Activated naive CD8-positive, alpha-beta T cell treated with anti-CD3 and anti-CD28 coated beads for 36 hours (primary cell): ENCODE measurements at regions not wholly inside any gene's neighbourhood (a gene's known extent, or its start where the extent isn't known, plus 50 kb on each side); places are given as distances from the start of the nearest gene placed in this dataset.
"Not testable (repeated sequence)": the region's sequence is repeated elsewhere in the genome, so short reads cannot be mapped to it uniquely, and the experiment has no call there.

Experiments
- DNase-seq: peaks from one replicate; pipeline ENCODE4 v3.0.0; 2021
- H3K27ac Mint-ChIP-seq: one replicate; pipeline ENCODE4 v1.8.0; 2022; ENCODE audit warnings: mild to moderate bottlenecking, moderate library complexity, mixed read lengths
- H3K27me3 Mint-ChIP-seq: one replicate; pipeline ENCODE4 v1.8.0; 2022; ENCODE audit warnings: mild to moderate bottlenecking, mixed read lengths
- H3K36me3 Mint-ChIP-seq: one replicate; pipeline ENCODE4 v1.8.0; 2021; ENCODE audit warnings: mild to moderate bottlenecking, mixed read lengths
- H3K4me1 Mint-ChIP-seq: one replicate; pipeline ENCODE4 v1.8.0; 2021; ENCODE audit warnings: mixed read lengths
- H3K4me3 Mint-ChIP-seq: one replicate; pipeline ENCODE4 v1.8.0; 2022; ENCODE audit warnings: mild to moderate bottlenecking, moderate library complexity, mixed read lengths
- H3K9me3 Mint-ChIP-seq: one replicate; pipeline ENCODE4 v1.8.0; 2022; ENCODE audit warnings: mixed read lengths

- Mint-ChIP-seq H3K36me3 (no peaks in the 10 kb centered on the region), H3K9me3 (no peaks in the 10 kb centered on the region), H3K27ac (no peak overlapping the region), H3K4me1 (peaks cover 18% of the 10 kb centered on the region), H3K27me3 (peaks cover 5% of the 10 kb centered on the region), H3K4me3 (no peak overlapping the region)
- no peak for DNase-seq
Observed at GRCh38 chr7:101747053-101747878, 70.2 kb upstream of the CUX1 start.

- Mint-ChIP-seq H3K4me1 (peaks cover 13% of the 10 kb centered on the region), H3K4me3 (no peak overlapping the region), H3K27me3 (peaks cover 5% of the 10 kb centered on the region), H3K36me3 (no peaks in the 10 kb centered on the region), H3K27ac (no peak overlapping the region), H3K9me3 (no peaks in the 10 kb centered on the region)
- no peak for DNase-seq
Observed at GRCh38 chr7:101747879-101748345, 69.5 kb upstream of the CUX1 start.

- DNase-seq = no peak
- H3K27me3 Mint-ChIP-seq = peaks cover 5% of the 10 kb centered on the region
- no peak overlapping the region for H3K4me3 Mint-ChIP-seq
- no peaks in the 10 kb centered on the region for H3K9me3 Mint-ChIP-seq
- peaks cover 25% of the 10 kb centered on the region for H3K4me1 Mint-ChIP-seq
- H3K36me3 Mint-ChIP-seq = no peaks in the 10 kb centered on the region
- H3K27ac Mint-ChIP-seq = no peak overlapping the region
Observed at GRCh38 chr7:101749891-101750290, 67.5 kb upstream of the CUX1 start.

GRCh38 chr7:101753316-101753715 is 64.1 kb upstream of the CUX1 start:
- Mint-ChIP-seq H3K27me3 (peaks cover 5% of the 10 kb centered on the region), H3K4me3 (no peak overlapping the region), H3K4me1 (peaks cover 16% of the 10 kb centered on the region), H3K36me3 (no peaks in the 10 kb centered on the region), H3K27ac (no peak overlapping the region), H3K9me3 (no peaks in the 10 kb centered on the region)
- no peak for DNase-seq

GRCh38 chr7:101754424-101755159 is 62.8 kb upstream of the CUX1 start:
- Mint-ChIP-seq H3K4me3 (peak overlapping the region; percentile 79), H3K4me1 (peaks cover 16% of the 10 kb centered on the region), H3K27me3 (peaks cover 2% of the 10 kb centered on the region), H3K27ac (peak overlapping the region; percentile 65), H3K9me3 (no peaks in the 10 kb centered on the region), H3K36me3 (no peaks in the 10 kb centered on the region)
- no peak for DNase-seq

- Mint-ChIP-seq H3K4me1 (peaks cover 20% of the 10 kb centered on the region), H3K4me3 (no peak overlapping the region), H3K27ac (no peak overlapping the region), H3K36me3 (no peaks in the 10 kb centered on the region), H3K9me3 (peaks cover 1% of the 10 kb centered on the region), H3K27me3 (no peaks in the 10 kb centered on the region)
- no peak for DNase-seq
Observed at GRCh38 chr7:101757879-101758278, 59.5 kb upstream of the CUX1 start.

- not testable (repeated sequence) for H3K27me3 Mint-ChIP-seq, H3K27ac Mint-ChIP-seq, H3K36me3 Mint-ChIP-seq, H3K9me3 Mint-ChIP-seq, DNase-seq, H3K4me3 Mint-ChIP-seq
- peaks cover 17% of the 10 kb centered on the region for H3K4me1 Mint-ChIP-seq
Observed at GRCh38 chr7:101758519-101758918, 58.9 kb upstream of the CUX1 start.

- Mint-ChIP-seq H3K4me1 (peaks cover 4% of the 10 kb centered on the region), H3K27ac (no peak overlapping the region), H3K36me3 (no peaks in the 10 kb centered on the region), H3K9me3 (peaks cover 1% of the 10 kb centered on the region), H3K4me3 (no peak overlapping the region), H3K27me3 (no peaks in the 10 kb centered on the region)
- DNase-seq = no peak
Observed at GRCh38 chr7:101764221-101764620, 53.2 kb upstream of the CUX1 start.

GRCh38 chr7:101767544-101767943 is 49.9 kb upstream of the CUX1 start:
- Mint-ChIP-seq H3K4me1 (no peaks in the 10 kb centered on the region), H3K36me3 (no peaks in the 10 kb centered on the region), H3K27ac (no peak overlapping the region), H3K4me3 (no peak overlapping the region), H3K27me3 (no peaks in the 10 kb centered on the region), H3K9me3 (no peaks in the 10 kb centered on the region)
- DNase-seq = no peak
